HCT116 (cell line): ENCODE measurements at regions not wholly inside any gene's neighbourhood (a gene's known extent, or its start where the extent isn't known, plus 50 kb on each side); places are given as distances from the start of the nearest gene placed in this dataset.

Source experiments
- ATAC-seq: fragments of 200-7000 bp; cut with Tn5 transposase; 2 replicates; pipeline ENCODE4 v1.9.1; 2020; ENCODE audit warnings: mild to moderate bottlenecking, moderate library complexity
- BruUV-seq: library from RNA; stranded (reverse); fragments of 400-500 nt; replicated peaks from 2 replicates; lab custom pipeline; 2021; lab: Mats Ljungman, UMichigan
- CTCF ChIA-PET: fragments of 300-600 bp; sonication (Branson Sonifier 250); formaldehyde crosslinking; loops from one replicate; lab custom pipeline; 2021; ENCODE audit warnings: antibody characterized with exemption; lab: Charles Lee
- POLR2A ChIA-PET: fragments of 300-600, 350-600 bp; sonication (Branson Sonifier 250); formaldehyde crosslinking; loops from one replicate; lab custom pipeline; 2021; ENCODE audit warnings: antibody characterized with exemption; lab: Charles Lee
- RAD21 ChIA-PET, 2 experiments: fragments of 300-600 bp; sonication (Branson Sonifier 250); formaldehyde crosslinking; loops; one replicate each; lab custom pipeline; 2023; ENCODE audit warnings: low total read pairs in 2 of 2; ENCODE audit not compliant: uncharacterized antibody in 2 of 2, unreplicated experiment in 2 of 2, low non-redundant PET in 1 of 2; lab: Charles Lee
- DNase-seq: peaks from one replicate; pipeline ENCODE4 v3.0.0-alpha.2; 2010; ENCODE audit warnings: low read depth, low spot score
- H2AFZ ChIP-seq: fragments of 200-600 bp; shearing (Covaris generic), sonication (generic); 2 replicates; pipeline ENCODE4 v1.6.1; 2017; ENCODE audit warnings: low read depth, mixed run types, mixed read lengths, antibody characterized with exemption, low read length; ENCODE audit not compliant: poor library complexity, severe bottlenecking
- H3K27ac ChIP-seq: 2 replicates; pipeline ENCODE4 v1.5.1; 2012; ENCODE audit warnings: low read depth, low read length
- H3K27me3 ChIP-seq: fragments of 200-600 bp; sonication (generic); 2 replicates; pipeline ENCODE4 v1.6.1; 2016; ENCODE audit warnings: mixed run types, low read length, mixed read lengths; ENCODE audit not compliant: insufficient read depth
- H3K36me3 ChIP-seq, 2 experiments: fragments of 200-500 bp in 1 of 2; fragments of 200-600 bp in 1 of 2; sonication (Bioruptor generic) in 1 of 2; sonication (generic) in 1 of 2; 2 replicates each; pipeline versions ENCODE4 v1.5.1 to v1.6.1; 2014 to 2016; ENCODE audit warnings: low read length in 2 of 2, inconsistent platforms in 1 of 2, mixed read lengths in 1 of 2, mixed run types in 1 of 2; ENCODE audit not compliant: insufficient read depth in 2 of 2, control insufficient read depth in 1 of 2
- H3K4me1 ChIP-seq, 2 experiments: fragments of 200-600 bp in 1 of 2; sonication (generic) in 1 of 2; 2 replicates each; pipeline versions ENCODE4 v1.5.1 to v1.6.1; 2012 to 2017; ENCODE audit warnings: low read length in 2 of 2, inconsistent platforms in 1 of 2, mild to moderate bottlenecking in 1 of 2, mixed read lengths in 1 of 2, mixed run types in 1 of 2, moderate library complexity in 1 of 2; ENCODE audit not compliant: insufficient read depth in 2 of 2, control insufficient read depth in 1 of 2
- H3K4me2 ChIP-seq: fragments of 200-600 bp; sonication (generic); 2 replicates; pipeline ENCODE4 v1.6.1; 2017; ENCODE audit warnings: mixed run types, low read length, mixed read lengths
- H3K4me3 ChIP-seq, 2 experiments: fragments of 200-600 bp in 1 of 2; sonication (generic) in 1 of 2; replicated peaks in 1 of 2; 2 replicates each; pipeline ENCODE4 v1.5.1; 2011 to 2016; ENCODE audit warnings: low read length in 2 of 2, control low read depth in 1 of 2, low read depth in 1 of 2, mild to moderate bottlenecking in 1 of 2, mixed read lengths in 1 of 2, mixed run types in 1 of 2
- H3K79me2 ChIP-seq: fragments of 200-600 bp; sonication (generic); 2 replicates; pipeline ENCODE4 v1.6.1; 2017; ENCODE audit warnings: mild to moderate bottlenecking, mixed run types, low read length, moderate library complexity, mixed read lengths; ENCODE audit not compliant: insufficient read depth
- H3K9ac ChIP-seq: fragments of 200-600 bp; sonication (generic); 2 replicates; pipeline ENCODE4 v1.6.1; 2016; ENCODE audit warnings: low read length, mixed read lengths
- H3K9me2 ChIP-seq: fragments of 200-600 bp; sonication (generic), shearing (Covaris generic); 2 replicates; pipeline ENCODE4 v1.6.1; 2017; ENCODE audit warnings: mixed run types, mild to moderate bottlenecking, moderate library complexity; ENCODE audit not compliant: insufficient read depth
- H3K9me3 ChIP-seq, 2 experiments: fragments of 200-500 bp in 1 of 2; fragments of 200-600 bp in 1 of 2; sonication (Bioruptor generic) in 1 of 2; sonication (generic) in 1 of 2; 2 replicates each; pipeline ENCODE4 v1.6.1; 2014 to 2017; ENCODE audit warnings: low read length in 2 of 2, mixed read lengths in 2 of 2, inconsistent platforms in 1 of 2, low read depth in 1 of 2, mild to moderate bottlenecking in 1 of 2, mixed run types in 1 of 2, moderate library complexity in 1 of 2; ENCODE audit not compliant: control insufficient read depth in 1 of 2, insufficient read depth in 1 of 2
- H4K20me1 ChIP-seq: fragments of 200-600 bp; sonication (generic), shearing (Covaris generic); 2 replicates; pipeline ENCODE4 v1.6.1; 2017; ENCODE audit warnings: mixed run types, mild to moderate bottlenecking, moderate library complexity; ENCODE audit not compliant: insufficient read depth
- ATF3 ChIP-seq: IDR thresholded peaks from 2 replicates; pipeline ENCODE4 v1.6.1; 2012
- CBX3 ChIP-seq: IDR thresholded peaks from 2 replicates; pipeline ENCODE4 v1.6.1; 2012; ENCODE audit warnings: low read depth
- ELF1 ChIP-seq: IDR thresholded peaks from 2 replicates; pipeline ENCODE4 v1.6.1; 2012; ENCODE audit warnings: low read depth, borderline replicate concordance
- EZH2 ChIP-seq: fragments of 200-600 bp; sonication (generic); IDR thresholded peaks from 2 replicates; pipeline ENCODE4 v1.6.1; 2017; ENCODE audit warnings: antibody characterized with exemption, mixed run types
- EZH2phosphoT487 ChIP-seq: fragments of 200-600 bp; IDR thresholded peaks from 2 replicates; pipeline ENCODE4 v1.6.1; 2018; ENCODE audit warnings: antibody characterized with exemption, borderline replicate concordance
- FOSL1 ChIP-seq: IDR thresholded peaks from 2 replicates; pipeline ENCODE4 v1.6.1; 2012; ENCODE audit warnings: low read depth
- JUND ChIP-seq: IDR thresholded peaks from 2 replicates; pipeline ENCODE4 v1.6.1; 2012
- POLR2A ChIP-seq: IDR thresholded peaks from 2 replicates; pipeline ENCODE4 v1.7.0; 2011; ENCODE audit warnings: borderline replicate concordance; ENCODE audit not compliant: insufficient read depth, insufficient read length; ENCODE audit errors: extremely low read depth
- SIN3A ChIP-seq: IDR thresholded peaks from 2 replicates; pipeline ENCODE4 v1.6.1; 2012; ENCODE audit warnings: low read depth
- SRF ChIP-seq: IDR thresholded peaks from 2 replicates; pipeline ENCODE4 v1.6.1; 2012; ENCODE audit warnings: low read depth
- YY1 ChIP-seq: IDR thresholded peaks from 2 replicates; pipeline ENCODE4 v1.6.1; 2011; ENCODE audit warnings: low read length, low read depth, moderate library complexity, mild to moderate bottlenecking; ENCODE audit not compliant: insufficient replicate concordance; ENCODE audit errors: extremely low read depth
- ZBTB33 ChIP-seq: IDR thresholded peaks from 2 replicates; pipeline ENCODE4 v1.6.1; 2011; ENCODE audit warnings: mild to moderate bottlenecking, low read length, moderate library complexity; ENCODE audit not compliant: insufficient replicate concordance; ENCODE audit errors: extremely low read depth
- ZFX ChIP-seq: fragments of 450-650 bp; IDR thresholded peaks from 2 replicates; pipeline ENCODE4 v1.6.1; 2017
- ZNF274 ChIP-seq: fragments of 200-500 bp; sonication (Bioruptor generic); IDR thresholded peaks from 2 replicates; pipeline ENCODE4 v1.6.1; 2014; ENCODE audit warnings: mild to moderate bottlenecking, low read depth, low read length, inconsistent platforms
- intact Hi-C: fragments of 100-400 bp; cut with micrococcal nuclease; formaldehyde crosslinking; loops from 2 replicates; pipeline ENCODE4 v1.10.0; 2022

GRCh38 chr20:20903773-20904500 is 191.5 kb upstream of the RALGAPA2 start:
- DNase-seq (no peak), ATAC-seq (no peak)
- peaks cover 18% of the 10 kb centered on the region for H3K27me3 ChIP-seq
- no peak overlapping the region for H3K27ac ChIP-seq
- CTCF ChIA-PET: no interaction called here
- POLR2A ChIA-PET: no interaction called here
- BruUV-seq: no TSS peak
- H3K79me2 ChIP-seq: no peaks in the 10 kb centered on the region
- no peak overlapping the region for H2AFZ ChIP-seq
- no peaks in the 10 kb centered on the region for H3K9me3 ChIP-seq
- RAD21 ChIA-PET: no interaction called here
- no peak overlapping the region for H3K4me2 ChIP-seq
- no peaks in the 10 kb centered on the region for H4K20me1 ChIP-seq
- no peaks in the 10 kb centered on the region for H3K9me2 ChIP-seq
- no peak for TF ChIP-seq SIN3A
- no peak for TF ChIP-seq CBX3
- TF ChIP-seq ZBTB33: no peak
- no peak for TF ChIP-seq FOSL1
- TF ChIP-seq ATF3: no peak
- no peak for TF ChIP-seq SRF
- TF ChIP-seq EZH2: no peak
- TF ChIP-seq POLR2A: no peak
- no peak for TF ChIP-seq ZFX
- TF ChIP-seq JUND: no peak
- TF ChIP-seq YY1: no peak
- no peak for TF ChIP-seq EZH2phosphoT487
- no peak for TF ChIP-seq ZNF274
- TF ChIP-seq ELF1: no peak
- intact Hi-C loops: no loop called here
- H3K4me1 ChIP-seq: no peaks in the 10 kb centered on the region
- no peak overlapping the region for H3K9ac ChIP-seq
- H3K4me3 ChIP-seq: no peak overlapping the region
- H3K36me3 ChIP-seq: no peaks in the 10 kb centered on the region
